GM21529 (cell line): ENCODE measurements at regions not wholly inside any gene's neighbourhood (a gene's known extent, or its start where the extent isn't known, plus 50 kb on each side); places are given as distances from the start of the nearest gene placed in this dataset.

ENCODE experiments used
- ATAC-seq: cut with Tn5 transposase; IDR thresholded peaks from one replicate; pipeline ENCODE4 v1.9.1; 2021; ENCODE audit not compliant: unreplicated experiment

DNA sequence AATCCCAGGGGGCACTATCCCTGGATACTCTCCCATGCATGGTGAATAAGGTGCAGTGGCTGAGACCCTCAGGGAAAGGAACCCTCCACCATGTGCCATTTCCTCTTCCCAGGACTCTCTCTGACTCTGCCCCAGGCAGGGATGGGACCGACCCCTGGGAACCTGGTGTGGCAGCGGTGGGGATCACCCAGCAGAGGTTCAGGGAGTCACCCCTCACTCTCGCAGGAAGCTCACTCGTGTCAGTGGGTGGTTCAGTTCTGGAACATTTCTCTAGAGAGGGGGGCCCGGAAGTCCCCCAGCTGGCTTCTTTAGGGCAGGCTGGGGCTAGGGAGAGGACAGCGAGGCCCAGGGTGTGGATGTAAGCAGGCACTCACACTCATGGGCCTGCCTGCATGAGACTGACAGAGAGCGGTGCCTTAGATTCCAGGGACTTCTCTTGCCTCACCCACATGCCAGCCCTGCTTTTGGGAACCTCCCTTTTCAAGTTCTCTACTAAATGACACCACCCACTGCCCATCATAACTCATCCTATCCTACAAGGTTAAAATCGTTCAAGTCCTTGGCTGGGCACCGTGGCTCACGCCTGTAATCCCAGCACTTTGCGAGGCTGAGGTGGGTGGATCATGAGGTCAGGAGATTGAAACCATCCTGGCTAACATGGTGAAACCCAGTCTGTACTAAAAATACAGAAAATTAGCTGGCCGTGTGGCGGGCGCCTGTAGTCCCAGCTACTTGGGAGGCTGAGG lies 109.7 kb upstream of the SDK2 start:
- no peak for ATAC-seq

DNA sequence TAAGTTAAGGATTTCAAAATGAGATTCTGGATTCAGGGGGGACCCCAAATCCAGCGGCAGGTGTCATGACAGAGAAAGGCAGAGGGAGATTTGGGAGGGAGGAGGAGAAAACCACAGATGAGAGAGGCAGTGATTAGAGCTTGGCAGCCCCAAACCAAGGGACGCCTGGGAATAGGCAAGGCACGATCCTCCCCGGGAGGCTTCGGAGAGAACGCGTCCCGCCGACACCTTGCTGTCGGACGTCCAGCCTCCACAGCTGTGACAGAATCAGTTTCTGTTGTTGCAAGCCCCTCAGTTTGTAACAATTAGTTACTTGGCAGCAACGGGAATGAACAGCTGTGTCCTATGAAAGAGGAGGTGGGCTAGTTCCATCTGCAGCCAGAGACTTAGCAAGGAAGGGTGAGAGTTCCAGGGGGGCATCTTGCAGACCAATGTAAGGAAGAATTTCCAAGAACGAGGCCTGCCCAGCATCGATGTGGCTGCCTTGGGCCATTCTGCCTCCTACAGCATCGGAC lies 110.7 kb upstream of the SDK2 start:
- no peak for ATAC-seq

DNA sequence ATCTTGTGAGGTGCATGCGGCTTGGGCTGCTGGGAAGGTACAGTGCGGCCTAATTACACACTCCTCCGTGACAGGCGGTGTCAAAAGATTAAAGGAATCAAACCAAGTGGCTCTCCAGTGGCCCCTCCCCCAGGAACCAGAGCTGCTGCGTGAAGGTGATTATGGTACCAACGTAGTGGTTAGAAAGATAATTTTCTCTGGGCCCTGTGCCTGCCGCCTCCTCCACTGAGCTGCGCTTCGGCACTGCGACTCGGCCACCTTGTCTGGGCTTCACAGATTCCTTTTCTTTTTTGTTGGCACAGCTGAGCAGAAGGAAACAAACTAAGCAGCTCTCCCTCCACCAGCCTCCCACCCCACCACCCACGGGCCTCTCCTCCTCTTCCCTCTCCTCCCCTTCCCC lies 113.2 kb upstream of the SDK2 start:
- no peak for ATAC-seq

DNA sequence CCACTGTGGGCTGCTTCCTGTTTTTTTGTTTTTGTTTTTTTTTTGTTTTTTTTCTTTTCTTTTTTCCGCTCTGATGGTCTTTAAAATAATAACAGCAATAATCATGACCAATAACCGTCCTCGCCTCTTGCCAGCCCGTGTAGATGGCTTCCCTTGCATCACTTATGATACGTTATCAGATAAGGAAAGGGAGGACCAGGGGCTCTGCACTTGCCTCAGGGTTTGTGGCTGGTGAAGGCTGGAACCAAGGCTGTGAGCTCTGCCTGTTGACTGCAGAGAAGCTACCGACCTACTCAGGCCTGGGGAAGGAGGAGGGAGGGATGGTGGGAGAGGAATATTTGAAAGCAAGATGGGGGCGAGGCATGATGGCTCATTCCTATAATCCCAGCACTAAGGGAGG lies 114.0 kb upstream of the SDK2 start:
- no peak for ATAC-seq

DNA sequence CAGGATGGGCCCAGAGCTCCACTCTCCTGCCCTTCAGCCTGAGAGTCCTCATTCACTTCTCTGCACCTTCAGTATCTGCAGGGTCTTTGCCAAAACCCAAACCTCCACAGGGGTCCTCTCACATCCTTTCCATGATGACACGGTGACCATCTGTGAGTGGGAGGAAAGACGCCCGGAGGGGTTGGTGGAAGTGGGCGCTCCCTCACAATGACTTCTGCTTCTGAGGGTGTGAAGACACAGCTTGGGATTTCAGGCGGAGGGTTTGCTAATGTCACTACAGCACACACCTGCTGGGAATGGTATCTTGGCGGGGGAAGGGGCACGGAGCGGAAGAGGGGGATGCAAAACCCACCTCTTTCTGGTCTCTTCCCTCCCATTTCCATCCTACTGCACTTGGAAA lies 115.1 kb upstream of the SDK2 start:
- no peak for ATAC-seq

DNA sequence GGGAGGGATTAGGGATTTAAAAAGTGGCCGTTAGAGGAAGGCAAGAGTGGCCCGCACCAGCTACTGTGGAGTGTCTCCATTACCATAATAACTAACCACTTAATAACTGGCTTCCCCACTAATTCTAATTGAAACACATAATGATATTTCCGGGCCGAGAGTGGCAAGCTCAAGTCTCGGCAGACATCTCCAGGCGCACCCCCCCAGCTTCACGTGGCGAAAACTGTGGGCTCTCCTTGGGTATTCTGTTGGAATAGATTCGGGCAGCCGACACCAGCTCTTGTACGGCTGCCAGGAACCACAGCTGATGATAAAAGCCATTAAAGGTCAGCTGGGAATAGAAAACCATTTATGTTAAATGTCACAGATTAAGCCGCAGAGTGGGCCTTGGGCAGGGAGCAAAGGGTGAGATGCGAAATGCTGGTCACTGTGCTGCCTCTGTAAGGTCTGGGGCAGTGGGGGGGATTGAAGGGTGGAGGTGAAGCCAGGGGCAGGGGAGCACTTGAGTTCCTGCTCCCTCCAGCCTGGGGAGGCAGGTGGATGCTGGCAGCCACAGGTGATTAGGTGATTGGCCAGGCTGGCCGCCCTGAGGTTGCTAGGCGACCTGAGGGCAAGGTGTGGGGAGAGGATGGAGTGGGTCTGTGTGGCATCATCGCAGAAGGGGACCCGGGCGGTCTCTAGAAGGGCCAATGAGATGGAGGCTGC lies 115.6 kb upstream of the SDK2 start:
- ATAC-seq, result no peak

DNA sequence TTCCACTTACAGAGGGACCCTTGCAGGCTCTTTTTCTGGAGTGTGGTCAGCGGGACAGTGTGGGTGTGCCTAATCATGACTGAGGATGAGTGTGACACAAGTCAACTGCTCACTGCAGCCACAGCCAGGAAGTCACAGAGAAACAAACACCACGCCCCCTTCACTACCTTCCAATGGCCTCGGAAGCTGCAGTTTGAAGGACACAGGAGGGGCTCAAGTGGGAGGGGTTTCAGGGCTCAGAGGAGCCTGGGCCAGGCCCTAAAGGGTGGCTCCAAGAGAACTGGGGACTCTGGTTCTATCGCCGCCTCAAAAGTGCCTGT lies 116.2 kb upstream of the SDK2 start:
- ATAC-seq, result no peak

DNA sequence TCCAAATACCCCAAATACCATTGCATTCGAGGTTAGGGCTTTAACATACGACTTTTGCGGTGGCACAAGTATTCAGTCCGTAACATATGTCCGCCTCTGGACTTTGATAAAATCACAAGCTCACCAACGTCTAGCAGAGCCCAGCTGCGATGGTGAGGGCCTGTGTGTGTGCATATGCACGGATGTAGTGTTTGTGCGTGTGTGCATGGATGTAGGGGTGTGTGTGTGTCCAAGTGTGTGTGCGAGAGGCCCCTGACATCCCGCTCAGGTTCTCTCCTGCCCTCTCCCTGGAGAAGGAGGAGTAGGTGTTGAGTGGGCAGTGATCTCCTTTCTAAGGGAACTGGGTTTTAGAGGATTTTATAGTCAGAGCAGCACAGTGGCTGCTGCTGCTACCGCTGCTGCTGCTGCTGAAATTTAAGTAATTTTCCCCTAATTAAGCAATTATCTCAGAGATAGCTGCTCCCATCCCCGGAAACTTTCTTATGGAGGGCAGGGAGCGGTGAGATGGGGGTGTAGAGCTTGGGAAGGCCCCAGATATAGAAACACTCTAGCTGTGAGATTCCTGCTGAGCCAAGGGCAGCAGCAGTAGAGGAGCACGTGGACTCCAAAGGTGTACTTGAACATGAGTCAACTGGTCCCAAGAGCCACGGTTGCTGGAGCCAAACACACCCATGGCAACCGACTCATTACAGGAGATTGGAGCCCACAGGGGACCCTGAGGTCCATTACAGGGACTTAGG lies 121.7 kb upstream of the SDK2 start:
- ATAC-seq, result no peak

DNA sequence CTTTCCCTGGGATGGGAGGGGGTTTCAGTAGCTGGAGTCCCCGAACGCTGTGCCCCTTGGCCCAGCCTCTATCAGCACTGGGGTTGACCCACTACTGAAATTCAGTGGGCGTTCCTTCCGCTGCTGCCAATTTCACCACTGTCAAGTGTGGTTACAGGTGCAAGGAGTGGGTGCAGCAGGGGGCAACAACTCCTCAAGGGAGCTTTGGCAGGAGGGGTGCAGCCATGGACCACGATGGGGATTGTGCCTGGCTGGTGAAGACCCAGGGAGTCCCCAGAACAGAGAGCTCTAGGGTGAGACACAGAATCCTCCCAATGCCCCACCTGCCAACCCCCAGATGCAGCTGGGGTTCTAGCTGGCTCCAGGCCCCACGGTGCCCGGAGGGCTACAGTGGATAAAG lies 123.5 kb upstream of the SDK2 start:
- ATAC-seq, result no peak

DNA sequence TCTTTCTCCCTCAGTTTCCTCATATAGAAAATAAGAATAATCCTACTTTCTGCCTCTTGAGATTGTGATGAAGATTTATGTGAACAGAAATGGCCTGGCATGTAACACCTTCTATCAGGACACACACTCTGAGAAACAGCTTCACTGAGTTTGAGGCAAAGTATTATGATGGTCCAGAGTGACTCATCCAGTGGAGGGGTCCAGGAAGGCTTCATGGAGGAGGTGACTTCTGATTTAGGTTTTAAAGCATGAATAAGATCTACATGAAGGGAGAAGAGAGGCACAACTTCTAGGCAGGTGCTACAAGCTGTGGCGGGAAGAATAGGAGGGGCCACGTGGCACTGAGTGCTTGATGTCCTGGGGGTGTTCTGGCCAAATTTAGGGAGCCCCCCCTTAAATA lies 124.4 kb upstream of the SDK2 start:
- no peak for ATAC-seq

DNA sequence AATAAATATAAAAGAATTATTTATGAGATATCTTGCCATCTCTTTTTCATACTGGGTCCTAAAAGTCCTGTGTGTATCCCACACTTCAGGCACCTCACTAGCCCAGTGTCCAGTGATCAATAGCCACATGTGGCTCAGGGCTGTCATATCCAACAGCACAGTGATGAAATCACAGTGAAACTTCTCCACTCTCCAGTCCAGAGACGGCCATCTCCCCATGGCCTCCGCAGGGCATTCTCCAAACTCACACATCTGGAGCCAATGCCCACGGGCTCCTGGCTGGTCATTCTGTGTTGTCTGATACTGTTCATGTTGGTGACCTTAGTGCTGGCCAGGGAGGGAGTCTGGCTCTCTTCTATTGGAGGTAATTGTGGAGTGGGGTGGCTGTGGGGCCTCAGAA lies 125.2 kb upstream of the SDK2 start:
- ATAC-seq, result no peak

DNA sequence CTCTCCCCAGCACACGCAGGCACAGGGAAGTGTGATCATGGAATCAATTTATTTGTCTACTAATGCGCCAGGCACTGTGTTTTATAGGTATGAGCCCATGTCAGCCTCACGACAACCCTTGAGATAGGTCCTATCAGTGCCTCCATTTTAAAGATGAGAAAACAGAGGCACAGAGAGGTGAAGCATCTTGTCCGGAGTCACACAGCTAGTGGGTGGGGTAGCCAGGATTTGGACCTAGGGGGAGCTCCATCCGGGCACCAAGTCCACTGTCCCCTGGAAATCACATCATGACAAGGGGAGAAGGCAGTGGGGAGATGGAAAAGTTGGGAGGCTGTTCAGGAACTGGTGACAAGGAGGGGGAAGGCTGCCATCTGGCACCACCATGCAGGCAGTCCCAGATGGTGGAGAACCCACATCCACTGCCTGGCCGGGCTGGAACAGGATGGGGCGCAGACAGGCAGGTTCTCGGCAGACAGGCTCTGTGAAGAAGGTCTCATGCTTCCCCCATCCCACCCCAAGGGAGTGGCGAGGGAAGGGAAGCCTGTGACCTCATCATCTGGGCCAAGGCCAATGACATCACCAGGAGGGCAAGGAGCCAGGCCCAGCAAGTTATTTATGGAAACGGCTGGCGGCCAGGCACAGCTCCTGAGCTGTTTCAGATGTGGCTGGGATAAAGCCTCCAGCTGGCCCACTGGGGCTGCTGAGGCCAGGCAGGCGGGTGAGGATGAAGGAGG lies 126.0 kb upstream of the SDK2 start:
- ATAC-seq, result no peak

DNA sequence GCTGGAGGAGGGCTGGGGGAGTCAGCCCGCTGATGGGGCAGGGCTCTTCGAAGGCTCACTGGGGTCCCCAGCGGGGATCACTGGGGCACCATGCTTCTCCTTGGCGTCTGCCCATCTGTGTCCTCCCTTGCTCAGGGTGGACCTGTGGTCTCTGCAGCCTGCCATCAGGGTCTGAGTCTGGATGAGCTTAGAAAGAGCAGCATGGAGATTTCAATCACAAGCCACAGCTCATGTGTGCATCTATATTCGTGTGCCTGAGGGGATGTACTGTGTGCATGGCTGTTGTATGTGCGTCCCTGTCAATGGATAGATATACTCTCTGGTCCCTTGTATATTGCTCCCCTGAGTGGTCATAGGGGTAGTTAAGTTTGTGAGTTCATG lies 126.6 kb upstream of the SDK2 start:
- no peak for ATAC-seq

DNA sequence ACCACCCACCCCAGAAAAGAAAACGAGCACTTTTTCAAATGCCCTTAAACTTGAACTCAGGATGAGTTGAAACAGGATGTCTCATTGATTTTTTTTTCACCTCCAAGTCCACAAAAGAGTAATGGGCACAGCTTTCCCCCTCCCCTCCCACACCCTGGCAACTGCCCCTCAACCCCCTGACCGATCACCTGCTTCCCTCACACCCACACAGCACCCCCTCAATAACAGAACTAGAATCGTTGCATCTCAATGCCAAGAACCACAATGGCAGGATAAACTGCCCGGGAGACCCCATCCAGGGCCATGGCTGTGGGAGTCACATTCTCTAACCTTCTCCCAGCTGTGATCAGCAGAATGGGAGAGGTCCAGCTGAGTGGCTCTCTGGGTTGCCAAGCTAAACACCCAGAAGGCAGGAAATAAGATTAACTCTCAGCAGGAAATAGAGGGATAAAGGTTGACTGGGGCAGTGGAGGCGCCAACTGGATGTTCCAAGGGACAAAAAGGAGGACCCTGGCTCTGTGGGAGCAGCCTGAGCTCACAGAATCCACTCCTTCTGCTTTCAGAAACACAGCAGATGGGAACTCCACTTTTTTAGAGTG lies 128.0 kb upstream of the SDK2 start:
- no peak for ATAC-seq

DNA sequence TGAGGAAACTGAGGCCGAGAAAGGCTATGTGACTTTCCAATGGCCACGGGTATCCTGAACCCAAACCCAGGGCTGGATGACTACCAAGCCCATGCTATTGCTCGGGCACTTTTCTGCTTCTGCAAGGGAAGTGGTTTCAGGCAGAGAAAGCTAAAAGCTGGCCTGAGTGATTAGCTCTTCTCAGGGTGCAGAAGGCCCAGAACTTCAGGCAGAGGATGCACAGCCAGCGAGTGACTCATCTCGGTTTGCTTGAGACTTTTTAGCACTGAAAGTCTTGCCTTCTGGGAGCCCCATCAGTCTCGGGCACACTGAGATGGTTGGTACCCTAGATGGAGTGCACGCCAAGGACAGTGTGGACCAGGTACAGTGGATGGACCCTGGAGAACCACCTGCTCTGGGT lies 129.5 kb upstream of the SDK2 start:
- no peak for ATAC-seq

DNA sequence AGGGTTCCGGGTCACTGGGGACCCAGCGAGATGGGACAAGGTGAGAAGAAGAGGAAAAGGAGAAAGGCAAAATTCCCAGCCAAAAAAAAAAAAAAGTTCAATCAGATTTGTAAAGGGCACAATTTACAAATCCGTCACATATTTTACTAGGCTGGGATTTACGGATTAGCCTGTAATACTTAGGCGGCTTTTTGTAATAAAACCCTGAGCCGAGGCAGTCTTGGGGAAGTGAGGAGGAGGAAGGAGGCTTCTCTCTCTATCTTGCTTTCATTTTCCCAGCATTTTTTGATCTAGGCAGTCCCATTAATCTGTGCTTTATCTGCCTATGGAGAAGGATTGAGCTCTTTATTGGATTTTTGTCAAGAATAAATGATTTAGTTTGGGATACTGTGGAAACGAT lies 130.6 kb upstream of the SDK2 start:
- no peak for ATAC-seq

DNA sequence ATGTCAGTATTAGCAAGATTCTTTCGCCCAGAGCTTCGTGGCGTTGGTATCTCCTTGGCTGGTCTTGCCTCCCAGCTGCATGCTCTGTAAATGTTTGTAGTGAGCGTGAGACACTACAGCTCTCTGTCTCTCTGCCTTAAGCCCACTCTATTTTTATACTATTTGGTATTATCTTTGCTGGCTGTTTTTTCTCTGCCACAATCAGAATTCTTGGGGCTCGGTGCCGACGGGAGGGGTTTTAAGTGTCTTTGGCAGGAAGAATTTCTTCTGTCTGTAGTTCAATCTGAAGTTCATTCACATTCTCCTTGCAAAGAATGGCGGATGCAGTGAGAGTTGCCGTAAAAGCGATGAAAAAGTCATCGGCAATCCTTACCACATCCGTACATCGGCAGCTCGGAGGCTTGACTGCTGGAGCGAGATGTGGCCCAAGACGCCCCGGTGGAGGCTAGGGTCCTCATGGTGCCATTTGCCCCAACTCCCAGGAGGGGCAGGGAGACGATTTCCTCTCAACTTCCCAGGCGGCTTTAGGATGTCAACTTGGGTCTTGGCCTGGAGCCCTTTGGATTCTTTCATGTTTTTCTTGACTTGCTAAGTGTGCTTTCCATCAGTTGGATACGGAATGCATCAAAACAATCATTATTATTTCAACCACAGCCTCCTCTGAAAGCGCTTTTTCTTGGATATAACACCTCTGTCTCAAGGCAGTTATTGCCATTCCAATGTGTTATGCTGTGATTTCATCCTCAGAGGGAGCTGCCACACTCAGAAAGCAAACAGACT lies 132.3 kb upstream of the SDK2 start:
- ATAC-seq, result no peak

DNA sequence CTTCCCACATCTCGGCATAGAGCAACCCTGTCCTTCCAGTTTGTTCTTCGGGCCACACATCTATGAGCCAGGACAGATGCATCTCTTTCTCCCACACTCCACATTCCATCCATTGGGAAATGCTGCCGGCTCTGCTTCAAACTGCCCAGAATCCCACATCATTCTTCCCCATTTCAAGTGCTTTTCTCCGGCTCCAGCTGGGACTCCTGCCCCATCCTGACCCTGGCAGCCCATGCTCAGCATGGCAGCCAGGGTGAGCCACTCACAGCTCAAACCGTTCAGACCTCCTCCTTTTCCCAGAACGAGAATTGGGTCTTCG lies 132.8 kb upstream of the SDK2 start:
- no peak for ATAC-seq

DNA sequence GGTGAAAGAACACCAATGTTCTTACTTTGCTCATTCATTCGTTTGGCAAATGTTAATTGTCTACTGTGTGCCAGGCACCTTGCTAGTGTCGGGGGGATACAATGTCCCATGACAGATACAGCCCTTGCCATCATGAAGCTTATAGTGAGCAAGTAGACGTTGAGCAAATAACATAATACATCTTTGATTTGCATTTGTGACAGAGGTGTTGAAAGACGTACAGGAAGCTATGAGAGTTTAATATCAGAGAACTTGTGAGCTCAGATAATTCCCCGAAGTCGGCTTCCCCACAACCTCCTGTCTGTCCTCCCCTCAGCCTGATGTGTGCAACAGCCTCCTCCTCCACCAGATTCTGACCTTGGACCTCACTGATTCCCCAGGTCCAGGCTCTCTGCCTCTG lies 138.0 kb upstream of the SDK2 start:
- no peak for ATAC-seq

DNA sequence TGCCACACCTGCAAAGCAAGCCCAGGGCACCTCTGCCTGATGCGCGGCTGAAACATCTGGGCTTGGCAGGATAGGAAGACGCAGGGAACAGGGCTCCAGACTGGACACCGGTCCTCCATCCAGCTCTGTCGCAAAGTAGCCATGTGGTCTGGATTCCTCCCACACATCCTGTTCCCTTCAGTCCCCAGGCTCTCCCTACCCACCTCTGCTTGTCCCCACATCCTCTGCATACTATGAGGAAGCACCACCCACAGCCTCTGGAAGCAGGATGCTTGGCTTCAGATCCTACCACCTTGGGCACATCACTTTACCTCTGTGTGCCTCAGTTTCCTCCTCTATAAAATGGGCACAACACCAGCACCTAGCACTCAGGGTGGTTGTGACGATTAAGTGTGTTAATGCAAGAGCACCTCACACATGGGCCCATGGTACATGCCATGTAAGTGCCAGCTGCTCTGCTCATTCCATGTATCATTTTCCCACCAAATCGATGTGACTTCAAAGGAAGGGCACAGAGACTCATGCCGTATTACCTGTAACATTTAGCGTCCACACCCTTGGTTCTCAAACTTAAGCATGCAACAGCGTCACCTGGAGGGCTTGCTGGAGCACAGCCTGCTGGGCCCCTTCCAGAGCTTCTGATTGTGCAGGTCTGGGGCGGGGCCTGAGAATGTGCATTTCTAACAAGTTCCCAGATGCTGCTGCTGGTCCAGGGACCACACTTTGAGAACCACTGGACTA lies 138.6 kb upstream of the SDK2 start:
- ATAC-seq, result no peak
